GM12878 (cell line): ENCODE measurements at regions not wholly inside any gene's neighbourhood (a gene's known extent, or its start where the extent isn't known, plus 50 kb on each side); places are given as distances from the start of the nearest gene placed in this dataset.

ENCODE experiments used
- ATAC-seq: fragments of 200-7000 bp; cut with Tn5 transposase; 3 replicates; pipeline ENCODE4 v1.9.1; 2020; ENCODE audit warnings: mild to moderate bottlenecking, moderate library complexity
- BruUV-seq: library from RNA; stranded (reverse); fragments of 400-500 nt; replicated peaks from 2 replicates; lab custom pipeline; 2021; lab: Mats Ljungman, UMichigan
- CTCF ChIA-PET: fragments of 300-600 bp; sonication (Branson Sonifier 250); formaldehyde crosslinking; extraction: SDS; loops from one replicate; lab custom pipeline; 2021; ENCODE audit warnings: inconsistent platforms; lab: Yijun Ruan, JAX
- POLR2A ChIA-PET: fragments of 350-600 bp; formaldehyde crosslinking; extraction: SDS; loops from one replicate; lab custom pipeline; 2021; ENCODE audit warnings: inconsistent platforms; lab: Charles Lee
- RAD21 ChIA-PET: fragments of 300-600 bp; sonication (Branson Sonifier 250); formaldehyde crosslinking; loops from one replicate; lab custom pipeline; 2023; ENCODE audit warnings: antibody characterized with exemption; ENCODE audit not compliant: unreplicated experiment; lab: Charles Lee
- SMC1A ChIA-PET: fragments of 300-600 bp; sonication (Branson Sonifier 250); formaldehyde crosslinking; loops from one replicate; lab custom pipeline; 2023; ENCODE audit not compliant: unreplicated experiment, uncharacterized antibody; lab: Charles Lee
- DNase-seq: peaks from one replicate; pipeline ENCODE4 v3.0.0-alpha.2; 2011; ENCODE audit warnings: low read depth, low spot score
- FAIRE-seq: peaks from 3 replicates; lab custom pipeline; 2011; peaks lifted over from hg19 to GRCh38; lab: Jason Lieb, UNC
- H2AFZ ChIP-seq: 2 replicates; pipeline ENCODE4 v1.6.0; 2011; ENCODE audit warnings: low read depth, low read length, control low read depth; ENCODE audit not compliant: control insufficient read depth
- H3K27ac ChIP-seq: 2 replicates; pipeline ENCODE4 v1.5.1; 2011; ENCODE audit warnings: control low read depth; ENCODE audit not compliant: control insufficient read depth, insufficient read depth
- H3K27me3 ChIP-seq, 2 experiments: replicated peaks in 1 of 2; 2 replicates each; pipeline versions ENCODE4 v1.6.0 to v1.6.1; 2011; ENCODE audit warnings: low read length in 1 of 2; ENCODE audit not compliant: control insufficient read depth in 2 of 2, insufficient read depth in 2 of 2
- H3K36me3 ChIP-seq, 2 experiments: 2 replicates each; pipeline ENCODE4 v1.5.1; 2011; ENCODE audit warnings: low read length in 1 of 2; ENCODE audit not compliant: control insufficient read depth in 2 of 2, insufficient read depth in 2 of 2
- H3K4me1 ChIP-seq: 2 replicates; pipeline ENCODE4 v1.6.1; 2011; ENCODE audit warnings: mild to moderate bottlenecking, low read length, moderate library complexity, mixed read lengths; ENCODE audit not compliant: control insufficient read depth, insufficient read depth
- H3K4me2 ChIP-seq: 2 replicates; pipeline ENCODE4 v1.6.0; 2011; ENCODE audit warnings: control low read depth; ENCODE audit not compliant: control insufficient read depth, insufficient read depth
- H3K4me3 ChIP-seq: fragments of 200-600 bp; sonication (generic); 2 replicates; pipeline ENCODE4 v1.5.1; 2016
- H3K79me2 ChIP-seq: 2 replicates; pipeline ENCODE4 v1.6.0; 2011; ENCODE audit warnings: low read length; ENCODE audit not compliant: control insufficient read depth, insufficient read depth
- H3K9ac ChIP-seq: 2 replicates; pipeline ENCODE4 v1.8.0; 2011; ENCODE audit warnings: low read length, control low read depth, mixed read lengths; ENCODE audit not compliant: control insufficient read depth, insufficient read depth
- H3K9me3 ChIP-seq: replicated peaks from 3 replicates; pipeline ENCODE4 v1.5.1; 2011; ENCODE audit warnings: mild to moderate bottlenecking, low read length; ENCODE audit not compliant: control insufficient read depth, insufficient read depth
- H4K20me1 ChIP-seq: 2 replicates; pipeline ENCODE4 v1.6.0; 2011; ENCODE audit not compliant: control insufficient read depth, insufficient read depth
- BCL11A ChIP-seq: IDR thresholded peaks from 2 replicates; pipeline ENCODE4 v1.6.1; 2011; ENCODE audit warnings: low read depth, low read length
- CBFB ChIP-seq: IDR thresholded peaks from 2 replicates; pipeline ENCODE4 v1.6.1; 2016; ENCODE audit warnings: antibody characterized with exemption, low read depth
- CEBPB ChIP-seq, 2 experiments: fragments of 150-350 bp in 1 of 2; IDR thresholded peaks; 2 replicates each; pipeline ENCODE4 v1.6.1; 2012 to 2014; ENCODE audit warnings: low read depth in 2 of 2, low read length in 2 of 2, borderline replicate concordance in 1 of 2, inconsistent platforms in 1 of 2
- CREM ChIP-seq: IDR thresholded peaks from 2 replicates; pipeline ENCODE4 v1.6.1; 2014; ENCODE audit warnings: antibody characterized with exemption, low read depth
- DPF2 ChIP-seq: fragments of 450-650 bp; IDR thresholded peaks from 2 replicates; pipeline ENCODE4 v1.6.1; 2017; ENCODE audit warnings: mild to moderate bottlenecking
- ESRRA ChIP-seq: IDR thresholded peaks from 2 replicates; pipeline ENCODE4 v1.6.1; 2012; ENCODE audit warnings: mild to moderate bottlenecking, low read length, improper control_type of control experiment
- FOXK2 ChIP-seq: fragments of 450-650 bp; IDR thresholded peaks from 2 replicates; pipeline ENCODE4 v1.6.1; 2017; ENCODE audit warnings: mild to moderate bottlenecking, moderate library complexity
- GATAD2B ChIP-seq: fragments of 450-650 bp; conservative IDR thresholded peaks from 2 replicates; pipeline ENCODE4 v1.6.1; 2017; ENCODE audit warnings: low read depth, mild to moderate bottlenecking, moderate library complexity
- HDAC2 ChIP-seq: fragments of 200-600 bp; sonication (generic); IDR thresholded peaks from 2 replicates; pipeline ENCODE4 v1.6.1; 2017
- MYB ChIP-seq: fragments of 150-350 bp; IDR thresholded peaks from 2 replicates; pipeline ENCODE4 v1.6.1; 2014; ENCODE audit warnings: mild to moderate bottlenecking, low read depth, low read length, borderline replicate concordance
- NFXL1 ChIP-seq: fragments of 450-650 bp; IDR thresholded peaks from 2 replicates; pipeline ENCODE4 v1.6.1; 2017; ENCODE audit warnings: antibody characterized with exemption, mild to moderate bottlenecking, borderline replicate concordance
- NFYB ChIP-seq: IDR thresholded peaks from 2 replicates; pipeline ENCODE4 v1.6.1; 2011; ENCODE audit warnings: low read depth, mild to moderate bottlenecking, low read length, improper control_type of control experiment, moderate library complexity; ENCODE audit not compliant: insufficient read depth
- NR2C1 ChIP-seq: fragments of 450-650 bp; IDR thresholded peaks from 2 replicates; pipeline ENCODE4 v1.6.1; 2017; ENCODE audit warnings: antibody characterized with exemption, mild to moderate bottlenecking, moderate library complexity
- RAD21 ChIP-seq: IDR thresholded peaks from 2 replicates; pipeline ENCODE4 v1.6.1; 2011; ENCODE audit warnings: mild to moderate bottlenecking, low read depth, low read length, moderate library complexity; ENCODE audit not compliant: insufficient read depth
- SMC3 ChIP-seq: IDR thresholded peaks from 2 replicates; pipeline ENCODE4 v1.6.1; 2011; ENCODE audit warnings: low read length, improper control_type of control experiment, borderline replicate concordance
- TARDBP ChIP-seq: IDR thresholded peaks from 2 replicates; pipeline ENCODE4 v1.6.1; 2016; ENCODE audit warnings: borderline replicate concordance
- WGBS: methylation state at CpG from one replicate; pipeline ENCODE4 v1.1.6; 2016; ENCODE audit warnings: low lambda C conversion rate; ENCODE audit not compliant: insufficient replicate concordance, insufficient coverage; ENCODE audit errors: missing lambda C conversion rate; 5-methylcytosine and 5-hydroxymethylcytosine counted together
- in situ Hi-C: fragments of 300-500 bp; cut with MboI; formaldehyde crosslinking; loops from 9 replicates; pipeline ENCODE4 v1.14.3; 2018; ENCODE audit warnings: mixed read lengths
- intact Hi-C: fragments of 100-400 bp; cut with micrococcal nuclease; formaldehyde crosslinking; loops from one replicate; pipeline ENCODE4 v1.14.2; 2022; ENCODE audit not compliant: unreplicated experiment
- TF ChIP-seq, protein P1 (sequence below): IDR thresholded peaks from 2 replicates; pipeline ENCODE4 v1.6.1; 2011; ENCODE audit warnings: borderline replicate concordance, low read depth, mild to moderate bottlenecking, moderate library complexity, mixed read lengths, low read length; ENCODE audit not compliant: insufficient read depth; ENCODE audit errors: extremely low read length
- TF ChIP-seq, protein P2 (sequence below): IDR thresholded peaks from 2 replicates; pipeline ENCODE4 v1.6.1; 2012; ENCODE audit warnings: improper control_type of control experiment, low read depth, low read length; ENCODE audit not compliant: insufficient replicate concordance

DNA sequence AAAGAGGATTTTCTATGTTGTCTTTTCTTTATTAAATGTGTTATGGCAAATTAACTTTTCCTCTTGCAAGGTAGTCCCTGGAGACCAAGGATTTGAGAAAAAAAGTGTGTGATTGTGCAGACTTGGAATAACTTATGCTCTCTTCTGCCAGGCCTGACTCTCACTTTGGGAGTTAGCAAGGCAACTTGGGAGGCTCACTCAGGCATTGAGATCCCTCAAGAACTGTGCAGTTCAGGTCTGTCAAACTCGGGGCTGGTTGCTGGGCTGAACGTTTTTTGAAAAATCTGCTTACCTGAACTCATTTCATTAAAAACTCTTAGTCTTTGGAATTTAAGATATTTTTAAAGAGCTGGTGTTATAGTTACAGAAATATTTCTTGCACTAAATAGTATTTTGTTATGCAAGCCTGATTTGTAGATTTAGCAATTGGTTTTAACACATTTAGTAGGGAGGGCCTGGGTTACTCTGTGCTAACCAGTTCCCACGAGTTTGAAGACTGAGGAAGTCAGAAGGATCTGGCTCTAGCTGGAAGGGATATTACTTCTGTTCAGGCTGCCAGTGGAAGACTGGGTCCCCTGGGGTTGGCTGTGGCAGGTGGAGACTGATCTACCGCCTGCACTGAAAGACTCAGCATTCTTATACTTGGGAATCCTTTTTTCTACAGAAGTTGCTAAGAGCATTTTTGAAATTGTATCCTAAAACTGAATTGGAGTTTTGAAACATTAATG, 150.4 kb upstream of the PCSK5 start:
- no peak for ATAC-seq
- ChIA-PET POLR2A (no interaction called here), CTCF (no interaction called here), RAD21 (no interaction called here)
- intact Hi-C loops, result no loop called here
- H2AFZ ChIP-seq, result no peak overlapping the region
- no peaks in the 10 kb centered on the region for H4K20me1 ChIP-seq
- H3K9ac ChIP-seq, result no peak overlapping the region
- H3K79me2 ChIP-seq, result no peaks in the 10 kb centered on the region
- no peak overlapping the region for H3K27ac ChIP-seq
- no peaks in the 10 kb centered on the region for H3K27me3 ChIP-seq
- FAIRE-seq, result no peak
- no peaks in the 10 kb centered on the region for H3K9me3 ChIP-seq
- no peaks in the 10 kb centered on the region for H3K36me3 ChIP-seq
- TF ChIP-seq, protein P1, sequence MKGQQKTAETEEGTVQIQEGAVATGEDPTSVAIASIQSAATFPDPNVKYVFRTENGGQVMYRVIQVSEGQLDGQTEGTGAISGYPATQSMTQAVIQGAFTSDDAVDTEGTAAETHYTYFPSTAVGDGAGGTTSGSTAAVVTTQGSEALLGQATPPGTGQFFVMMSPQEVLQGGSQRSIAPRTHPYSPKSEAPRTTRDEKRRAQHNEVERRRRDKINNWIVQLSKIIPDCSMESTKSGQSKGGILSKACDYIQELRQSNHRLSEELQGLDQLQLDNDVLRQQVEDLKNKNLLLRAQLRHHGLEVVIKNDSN, result no peak
- TF ChIP-seq HDAC2 (no peak), SMC3 (no peak), MYB (no peak), NR2C1 (no peak), NFYB (no peak), TARDBP (no peak), GATAD2B (no peak), BCL11A (no peak), ESRRA (no peak), CBFB (no peak), NFXL1 (no peak), CREM (no peak), DPF2 (no peak), RAD21 (no peak), FOXK2 (no peak), CEBPB (IDR thresholded peaks at IDR 0.05; ENCODE audit: borderline replicate concordance in 1 of 2, low read depth in 2 of 2, low read length in 2 of 2) (no peak)
- TF ChIP-seq, protein P2, sequence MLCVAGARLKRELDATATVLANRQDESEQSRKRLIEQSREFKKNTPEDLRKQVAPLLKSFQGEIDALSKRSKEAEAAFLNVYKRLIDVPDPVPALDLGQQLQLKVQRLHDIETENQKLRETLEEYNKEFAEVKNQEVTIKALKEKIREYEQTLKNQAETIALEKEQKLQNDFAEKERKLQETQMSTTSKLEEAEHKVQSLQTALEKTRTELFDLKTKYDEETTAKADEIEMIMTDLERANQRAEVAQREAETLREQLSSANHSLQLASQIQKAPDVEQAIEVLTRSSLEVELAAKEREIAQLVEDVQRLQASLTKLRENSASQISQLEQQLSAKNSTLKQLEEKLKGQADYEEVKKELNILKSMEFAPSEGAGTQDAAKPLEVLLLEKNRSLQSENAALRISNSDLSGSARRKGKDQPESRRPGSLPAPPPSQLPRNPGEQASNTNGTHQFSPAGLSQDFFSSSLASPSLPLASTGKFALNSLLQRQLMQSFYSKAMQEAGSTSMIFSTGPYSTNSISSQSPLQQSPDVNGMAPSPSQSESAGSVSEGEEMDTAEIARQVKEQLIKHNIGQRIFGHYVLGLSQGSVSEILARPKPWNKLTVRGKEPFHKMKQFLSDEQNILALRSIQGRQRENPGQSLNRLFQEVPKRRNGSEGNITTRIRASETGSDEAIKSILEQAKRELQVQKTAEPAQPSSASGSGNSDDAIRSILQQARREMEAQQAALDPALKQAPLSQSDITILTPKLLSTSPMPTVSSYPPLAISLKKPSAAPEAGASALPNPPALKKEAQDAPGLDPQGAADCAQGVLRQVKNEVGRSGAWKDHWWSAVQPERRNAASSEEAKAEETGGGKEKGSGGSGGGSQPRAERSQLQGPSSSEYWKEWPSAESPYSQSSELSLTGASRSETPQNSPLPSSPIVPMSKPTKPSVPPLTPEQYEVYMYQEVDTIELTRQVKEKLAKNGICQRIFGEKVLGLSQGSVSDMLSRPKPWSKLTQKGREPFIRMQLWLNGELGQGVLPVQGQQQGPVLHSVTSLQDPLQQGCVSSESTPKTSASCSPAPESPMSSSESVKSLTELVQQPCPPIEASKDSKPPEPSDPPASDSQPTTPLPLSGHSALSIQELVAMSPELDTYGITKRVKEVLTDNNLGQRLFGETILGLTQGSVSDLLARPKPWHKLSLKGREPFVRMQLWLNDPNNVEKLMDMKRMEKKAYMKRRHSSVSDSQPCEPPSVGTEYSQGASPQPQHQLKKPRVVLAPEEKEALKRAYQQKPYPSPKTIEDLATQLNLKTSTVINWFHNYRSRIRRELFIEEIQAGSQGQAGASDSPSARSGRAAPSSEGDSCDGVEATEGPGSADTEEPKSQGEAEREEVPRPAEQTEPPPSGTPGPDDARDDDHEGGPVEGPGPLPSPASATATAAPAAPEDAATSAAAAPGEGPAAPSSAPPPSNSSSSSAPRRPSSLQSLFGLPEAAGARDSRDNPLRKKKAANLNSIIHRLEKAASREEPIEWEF, result no peak
- TF ChIP-seq, all 136 proteins: peak for 0
- no peak overlapping the region for H3K4me2 ChIP-seq
- WGBS, result 15% methylated on average over 4 of the region's 4 CpGs
- H3K4me1 ChIP-seq, result no peaks in the 10 kb centered on the region
- SMC1A ChIA-PET, result no interaction called here
- DNase-seq, result no peak
- H3K4me3 ChIP-seq, result no peak overlapping the region
- in situ Hi-C loops, result no loop called here
- no TSS peak for BruUV-seq
